ENCODE measurements at regions not wholly inside any gene's neighbourhood (a gene's known extent, or its start where the extent isn't known, plus 50 kb on each side); places are given as distances from the start of the nearest gene placed in this dataset.

- no peak for DNase-seq (ENCODE audit: low read depth)
Observed at GRCh38 chr18:4638680-4639079, 183.6 kb upstream of the DLGAP1 start.

DNA sequence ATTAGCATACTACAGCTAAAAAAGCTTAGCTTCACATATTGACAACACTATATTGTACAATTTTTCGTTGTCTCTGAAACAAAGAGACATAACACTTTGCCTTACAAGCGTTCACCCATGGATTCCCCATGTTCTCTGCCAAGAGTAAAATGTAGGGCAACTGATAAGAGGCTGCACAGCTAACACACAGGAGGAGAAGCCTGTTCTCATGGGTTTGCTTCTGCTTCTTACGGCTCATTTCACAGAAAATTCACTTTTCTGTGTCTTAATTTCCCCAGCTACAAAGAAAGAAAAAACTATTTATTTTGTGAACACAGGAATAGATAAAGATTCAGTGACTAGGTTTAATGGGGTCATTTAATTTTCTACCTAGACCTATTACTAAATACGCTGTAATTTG, 182.8 kb upstream of the DLGAP1 start:
- DNase-seq (ENCODE audit: low read depth), result no peak

GRCh38 chr18:4636967-4637366, 181.9 kb upstream of the DLGAP1 start:
- DNase-seq (ENCODE audit: low read depth), result no peak

DNA sequence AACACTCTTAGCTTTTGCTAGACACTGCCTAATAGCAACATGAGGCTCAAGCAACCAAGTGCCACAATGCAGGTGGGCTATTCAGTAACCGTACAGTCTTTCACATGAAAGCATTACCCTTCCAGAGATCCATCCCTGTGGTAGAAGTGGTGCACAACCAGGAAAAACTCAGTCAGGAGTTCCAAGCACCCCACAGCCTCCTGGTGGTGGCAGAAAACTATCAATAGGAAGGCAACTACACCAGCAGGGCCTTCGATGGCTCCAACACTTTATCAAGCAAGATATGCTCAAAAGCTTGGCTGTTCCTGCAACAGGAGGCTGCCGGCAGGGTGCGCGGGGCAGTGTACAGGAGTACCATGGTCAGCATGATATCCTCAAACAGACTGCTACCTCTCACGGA, 176.1 kb upstream of the DLGAP1 start:
- no peak for DNase-seq (ENCODE audit: low read depth)

- DNase-seq (ENCODE audit: low read depth), result no peak
Observed at GRCh38 chr18:4605212-4605611, 150.1 kb upstream of the DLGAP1 start.

DNA sequence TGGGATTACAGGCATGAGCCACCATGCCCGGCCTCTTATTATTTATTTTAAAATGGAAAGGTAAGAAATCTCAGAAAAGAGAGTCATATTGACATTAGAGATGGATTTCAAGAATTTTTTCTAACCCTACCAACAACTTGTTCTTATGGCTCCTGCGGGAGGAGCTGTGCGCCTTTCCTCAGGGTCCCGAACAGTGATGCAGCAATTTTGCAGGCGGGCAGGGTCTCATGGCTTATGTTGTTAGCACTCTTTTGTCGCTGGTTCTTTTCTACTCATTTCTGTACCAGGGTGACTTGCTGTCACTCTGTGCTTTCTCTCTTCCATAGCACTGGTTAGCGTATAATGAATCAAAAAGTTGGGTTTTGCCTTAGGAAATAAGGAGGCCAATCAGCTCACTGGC, 148.8 kb upstream of the DLGAP1 start:
- no peak for DNase-seq (ENCODE audit: low read depth)

DNA sequence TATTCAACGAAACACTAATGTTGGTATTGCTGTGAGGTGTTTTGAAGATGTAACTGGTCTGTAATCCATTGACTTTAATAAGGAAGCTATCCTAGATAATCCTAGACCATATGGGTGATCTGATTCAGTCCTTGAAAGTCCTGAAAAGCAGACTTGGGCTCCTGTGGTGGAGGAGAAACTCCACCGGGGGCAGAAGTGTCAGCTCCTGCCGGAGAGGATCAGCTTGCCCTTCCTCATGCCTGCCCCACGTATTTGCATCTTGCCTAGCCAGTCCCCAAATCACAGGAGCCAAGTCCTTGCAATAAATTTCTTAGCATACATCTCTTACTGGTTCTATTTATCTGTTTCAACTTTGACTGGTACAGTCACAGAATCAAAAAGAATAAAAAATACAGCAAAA, 144.2 kb upstream of the DLGAP1 start:
- DNase-seq (ENCODE audit: low read depth), result no peak

DNA sequence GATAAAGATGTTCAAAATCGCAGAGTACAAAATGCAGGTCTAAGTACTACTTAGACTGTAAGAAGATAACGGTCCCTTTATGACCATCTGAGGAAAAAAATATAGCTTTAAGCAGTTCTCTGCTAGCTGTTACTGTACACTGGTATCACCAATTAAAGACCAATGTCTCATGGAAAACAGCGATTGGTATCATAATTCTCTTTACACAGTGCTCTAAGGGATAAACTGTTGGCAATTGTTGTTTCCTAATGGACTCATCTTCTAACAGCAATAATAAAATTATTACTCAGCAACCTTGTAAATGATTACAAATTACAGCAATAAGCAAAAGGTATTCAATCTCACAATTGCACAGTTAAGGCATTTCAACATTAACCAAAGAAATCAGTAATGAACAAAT, 142.2 kb upstream of the DLGAP1 start:
- no peak for DNase-seq (ENCODE audit: low read depth)

DNA sequence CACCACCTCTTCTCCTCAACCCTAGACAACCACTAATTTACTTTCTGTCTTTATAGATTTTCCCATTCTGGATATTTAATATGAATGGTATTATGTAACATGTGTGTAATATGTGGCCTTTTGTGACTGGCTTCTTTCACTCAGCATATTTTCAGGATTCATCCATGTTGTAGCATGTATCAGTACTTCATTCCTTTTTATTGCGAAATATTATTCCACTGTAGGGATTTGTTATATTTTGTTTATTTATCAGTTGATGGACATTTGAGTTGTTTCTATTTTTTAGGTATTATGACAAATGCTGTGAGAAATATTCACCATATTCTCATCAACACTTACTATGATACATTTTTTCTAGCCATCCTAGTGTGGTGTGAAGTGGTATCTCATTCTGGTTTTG, 138.8 kb upstream of the DLGAP1 start:
- DNase-seq (ENCODE audit: low read depth), result no peak

- no peak for DNase-seq (ENCODE audit: low read depth)
Observed at GRCh38 chr18:4593459-4593858, 138.4 kb upstream of the DLGAP1 start.

DNA sequence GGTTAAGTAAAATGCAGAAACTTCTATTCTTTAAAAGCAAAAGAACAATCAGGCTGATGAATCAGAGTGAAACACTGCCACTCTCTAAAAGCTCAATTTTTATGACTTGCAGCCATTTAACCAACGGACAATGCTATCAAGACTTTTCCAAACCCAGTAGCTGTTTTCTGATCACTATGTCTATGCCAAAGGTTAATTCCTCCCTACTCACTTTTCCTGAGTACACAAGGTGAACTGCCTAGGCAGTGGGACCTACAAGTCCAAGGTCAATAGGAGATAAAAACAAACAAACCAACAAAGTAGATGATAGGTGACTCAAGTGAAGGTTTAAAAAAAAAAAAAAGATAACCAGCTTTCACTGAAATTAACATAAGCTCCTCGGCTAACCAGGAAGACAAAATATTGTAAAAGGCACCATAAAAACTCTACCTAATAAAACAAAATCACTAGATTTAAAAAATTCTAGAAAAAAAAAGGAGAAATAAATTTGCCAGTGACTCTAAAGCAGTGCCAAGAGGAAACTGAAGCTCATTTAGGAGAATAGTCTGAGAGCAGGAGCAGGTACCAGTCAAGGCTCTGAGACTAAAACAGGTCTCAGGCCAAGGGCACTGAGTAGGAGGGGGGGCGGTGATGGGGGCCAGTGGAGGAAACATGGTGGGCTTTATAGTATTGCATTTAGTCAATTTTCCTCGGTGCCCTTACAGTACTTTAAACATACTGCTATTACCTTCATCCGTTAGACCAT, 134.1 kb upstream of the DLGAP1 start:
- no peak for DNase-seq (ENCODE audit: low read depth)

DNA sequence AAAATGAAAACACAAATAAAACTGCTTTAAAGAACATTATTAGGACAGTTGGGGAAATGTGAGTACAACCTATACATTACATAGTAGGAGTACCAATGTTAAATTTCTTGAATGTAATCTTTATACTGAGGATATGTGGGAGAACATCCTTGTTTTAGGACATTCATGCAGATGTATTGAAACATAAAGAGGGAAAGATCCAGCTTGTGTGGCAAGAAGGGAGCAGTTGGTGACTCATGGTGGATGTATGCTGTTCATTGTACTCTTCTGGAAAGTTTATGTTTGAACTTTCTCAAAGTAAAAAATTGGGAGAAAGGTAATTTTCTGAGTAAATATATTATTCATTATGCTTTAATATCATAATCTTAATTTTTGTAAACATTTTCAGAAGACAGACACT, 132.1 kb upstream of the DLGAP1 start:
- DNase-seq (ENCODE audit: low read depth), result no peak

DNA sequence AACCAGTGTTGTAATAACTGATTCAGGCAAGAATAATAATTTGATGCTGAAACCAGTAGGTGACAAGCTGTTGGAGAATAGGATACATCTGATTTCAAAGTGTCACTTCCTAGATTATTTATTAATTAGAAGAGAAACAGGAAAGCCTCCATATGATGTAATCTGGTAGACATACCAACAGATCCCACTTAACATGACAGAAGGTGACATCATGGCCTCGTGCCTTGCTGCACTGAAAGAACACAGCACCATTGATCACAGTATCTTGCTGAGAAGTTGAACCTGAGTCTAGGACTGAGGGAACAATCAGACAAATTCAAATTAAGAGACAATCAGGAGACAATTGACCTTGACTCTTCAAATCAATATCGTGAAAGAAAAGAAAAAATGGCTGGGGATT, 131.6 kb upstream of the DLGAP1 start:
- DNase-seq (ENCODE audit: low read depth), result no peak

- no peak for DNase-seq (ENCODE audit: low read depth)
Observed at GRCh38 chr18:4582431-4583335, 127.6 kb upstream of the DLGAP1 start.

- DNase-seq (ENCODE audit: low read depth), result no peak
Observed at GRCh38 chr18:4581966-4582365, 126.9 kb upstream of the DLGAP1 start.

DNA sequence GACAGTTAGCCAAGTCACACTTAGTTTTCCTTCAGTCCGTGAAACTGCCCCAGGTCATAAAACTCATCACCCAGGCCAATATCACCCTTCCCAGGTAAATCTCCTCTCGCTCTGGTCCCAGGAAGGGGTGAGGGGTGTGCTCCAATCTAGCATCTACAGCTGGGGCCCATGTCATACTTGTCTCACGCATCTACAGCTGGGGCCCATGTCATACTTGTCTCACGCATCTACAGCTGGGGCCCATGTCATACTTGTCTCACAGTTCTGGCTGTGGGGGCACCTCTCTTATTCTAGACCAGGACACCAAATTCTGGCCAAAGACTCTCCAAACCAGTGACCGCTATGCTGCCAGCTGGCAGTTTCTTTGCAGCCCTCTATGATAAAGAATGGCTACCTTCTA, 123.3 kb upstream of the DLGAP1 start:
- DNase-seq (ENCODE audit: low read depth), result no peak

DNA sequence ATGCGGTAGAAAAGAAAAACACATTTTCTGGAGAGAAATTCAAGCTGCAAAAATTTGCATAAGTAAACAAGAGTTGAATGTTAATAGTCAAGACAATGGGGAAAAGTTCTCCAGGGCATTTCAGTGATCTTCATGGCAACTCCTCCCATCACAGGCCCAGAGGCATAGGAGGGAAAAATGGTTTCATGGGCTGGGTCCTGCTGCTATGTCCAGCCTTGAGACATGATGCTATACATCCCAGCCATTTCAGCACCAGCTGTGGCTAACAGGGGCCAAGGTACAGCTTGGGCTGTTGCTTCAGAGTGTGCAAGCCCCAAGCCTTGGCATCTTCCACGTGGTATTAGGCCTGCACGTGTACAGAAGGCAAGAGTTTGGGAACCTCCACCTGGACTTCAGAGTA, 118.6 kb upstream of the DLGAP1 start:
- no peak for DNase-seq (ENCODE audit: low read depth)

DNA sequence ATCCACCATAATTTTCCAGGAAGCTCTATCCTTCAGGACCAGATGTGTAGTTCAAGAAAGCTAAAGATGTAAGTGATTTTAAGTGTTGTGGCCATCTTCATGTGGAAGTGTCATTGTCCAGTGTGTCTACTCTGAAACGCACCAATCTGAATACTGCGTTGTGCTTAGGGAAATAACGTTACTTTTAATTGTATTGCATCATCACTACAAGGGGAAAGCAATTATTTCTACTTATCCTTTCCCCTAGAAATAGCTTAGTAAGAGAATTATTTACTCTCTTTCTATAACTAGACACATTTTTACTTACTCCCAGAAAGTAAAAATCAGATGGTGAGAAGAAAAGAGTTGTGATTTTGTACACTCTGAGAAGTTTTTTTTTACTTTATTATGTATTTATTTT, 102.4 kb upstream of the DLGAP1 start:
- DNase-seq (ENCODE audit: low read depth), result no peak

DNA sequence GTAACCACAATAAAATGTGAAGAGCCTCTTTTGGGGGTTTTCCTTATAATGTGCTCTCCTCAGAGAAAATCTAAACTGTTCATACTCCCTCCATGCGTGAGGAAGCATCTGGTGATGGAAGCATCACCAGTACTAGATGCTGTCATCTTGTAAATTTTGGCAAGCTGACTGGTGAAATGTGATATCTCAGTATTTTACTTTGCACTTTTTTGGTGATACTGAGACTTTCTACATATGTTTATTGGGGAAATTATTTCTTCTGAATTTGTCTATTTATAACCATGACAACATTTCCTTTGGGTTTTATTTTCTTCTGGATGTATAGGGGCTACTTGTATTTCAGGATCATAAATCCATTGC, 95.9 kb upstream of the DLGAP1 start:
- DNase-seq (ENCODE audit: low read depth), result no peak

GRCh38 chr18:4549164-4549872, 94.2 kb upstream of the DLGAP1 start:
- DNase-seq (ENCODE audit: low read depth), result no peak

DNA sequence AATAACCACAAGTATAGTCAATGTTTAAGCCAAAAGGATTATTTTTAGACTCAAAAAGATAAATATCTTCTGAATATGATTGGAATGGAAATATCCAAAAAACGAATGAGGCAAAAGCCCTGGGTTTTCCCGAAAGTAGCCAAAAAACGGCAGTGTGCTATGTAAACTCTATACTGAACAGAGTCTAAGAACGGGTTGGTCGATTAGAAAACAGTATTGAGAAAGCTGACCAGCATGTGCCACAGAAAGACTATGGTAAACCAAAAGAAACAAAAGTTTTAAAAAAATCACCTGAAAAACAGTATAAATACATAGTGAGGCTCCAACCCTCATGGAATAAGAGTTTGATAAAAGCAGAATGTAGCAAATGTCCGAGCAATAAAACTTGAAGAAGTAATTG, 92.0 kb upstream of the DLGAP1 start:
- DNase-seq (ENCODE audit: low read depth), result no peak

DNA sequence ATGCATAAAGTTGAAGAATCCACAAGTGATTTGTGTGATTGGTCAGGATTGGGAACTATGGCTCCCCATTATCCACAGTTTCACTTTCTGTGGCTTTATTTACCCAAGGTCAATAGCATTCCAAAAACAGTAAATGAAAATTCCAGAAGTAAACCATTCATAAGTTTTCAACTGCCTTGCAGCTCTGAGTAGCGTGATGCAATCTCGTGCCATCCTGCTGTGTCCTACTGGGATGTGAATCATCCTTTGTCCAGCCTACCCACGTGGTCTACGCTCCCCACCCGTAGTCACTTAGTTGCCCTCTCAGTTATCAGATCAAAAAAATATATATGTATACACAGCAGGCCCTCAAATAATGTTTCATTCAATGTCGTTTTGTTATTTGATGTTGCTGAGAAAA, 89.0 kb upstream of the DLGAP1 start:
- DNase-seq (ENCODE audit: low read depth), result no peak

GRCh38 chr18:4543711-4544110, 88.6 kb upstream of the DLGAP1 start:
- no peak for DNase-seq (ENCODE audit: low read depth)
